Neural cell (in vitro differentiated cells): ENCODE measurements at regions not wholly inside any gene's neighbourhood (a gene's known extent, or its start where the extent isn't known, plus 50 kb on each side); places are given as distances from the start of the nearest gene placed in this dataset.

Experiments used
- H2AFZ ChIP-seq: fragments of 200-600, 300-800 bp; sonication (generic), shearing (Covaris generic); 2 replicates; pipeline ENCODE4 v1.6.0; 2014; ENCODE audit warnings: low read depth, mild to moderate bottlenecking, antibody characterized with exemption, low read length, moderate library complexity
- H3F3A ChIP-seq: fragments of 200-600 bp; shearing (Covaris generic); 2 replicates; pipeline ENCODE4 v1.6.1; 2016; ENCODE audit warnings: mild to moderate bottlenecking, moderate library complexity, mixed read lengths, antibody characterized with exemption, low read length; ENCODE audit not compliant: insufficient read depth, poor library complexity, severe bottlenecking
- H3K27ac ChIP-seq: fragments of 200-600, 300-800 bp; sonication (generic), shearing (Covaris generic); 2 replicates; pipeline ENCODE4 v1.5.1; 2014; ENCODE audit warnings: mild to moderate bottlenecking, low read length, moderate library complexity
- H3K27me3 ChIP-seq: fragments of 300-800, 200-600 bp; sonication (generic), shearing (Covaris generic); 2 replicates; pipeline ENCODE4 v1.6.0; 2014; ENCODE audit warnings: mild to moderate bottlenecking, low read depth, low read length, moderate library complexity; ENCODE audit not compliant: insufficient read depth
- H3K36me3 ChIP-seq: fragments of 300-800, 200-600 bp; sonication (generic), shearing (Covaris generic); 2 replicates; pipeline ENCODE4 v1.5.1; 2014; ENCODE audit warnings: mild to moderate bottlenecking, antibody characterized with exemption, low read length, moderate library complexity; ENCODE audit not compliant: insufficient read depth
- H3K4me2 ChIP-seq: fragments of 300-800, 200-600 bp; sonication (generic), shearing (Covaris generic); 2 replicates; pipeline ENCODE4 v1.6.0; 2014; ENCODE audit warnings: mild to moderate bottlenecking, low read length
- H3K4me3 ChIP-seq: fragments of 300-800, 200-600 bp; sonication (generic), shearing (Covaris generic); 2 replicates; pipeline ENCODE4 v1.5.1; 2014; ENCODE audit warnings: mild to moderate bottlenecking, low read length, moderate library complexity
- H3K79me2 ChIP-seq: fragments of 200-600 bp; shearing (Covaris generic); replicated peaks from 2 replicates; pipeline ENCODE4 v1.6.0; 2014; ENCODE audit warnings: mild to moderate bottlenecking, low read length, moderate library complexity; ENCODE audit not compliant: insufficient read depth
- H3K9ac ChIP-seq: fragments of 300-800, 200-600 bp; sonication (generic), shearing (Covaris generic); 2 replicates; pipeline ENCODE4 v1.6.1; 2016; ENCODE audit warnings: mild to moderate bottlenecking, low read length, mixed read lengths
- H3K9me2 ChIP-seq: fragments of 200-600 bp; shearing (Covaris generic); 2 replicates; pipeline ENCODE4 v1.6.1; 2016; ENCODE audit warnings: mild to moderate bottlenecking, low read length, mixed read lengths; ENCODE audit not compliant: insufficient read depth
- H3K9me3 ChIP-seq: fragments of 200-600, 300-800 bp; sonication (generic), shearing (Covaris generic); 2 replicates; pipeline ENCODE4 v1.6.1; 2016; ENCODE audit warnings: mild to moderate bottlenecking, mixed run types, low read length, moderate library complexity, mixed read lengths
- H4K20me1 ChIP-seq: fragments of 200-600 bp; shearing (Covaris generic); 2 replicates; pipeline ENCODE4 v1.6.1; 2016; ENCODE audit warnings: mild to moderate bottlenecking, mixed run types; ENCODE audit not compliant: insufficient read depth
- EP300 ChIP-seq: fragments of 450-650 bp; conservative IDR thresholded peaks from 2 replicates; pipeline ENCODE4 v1.6.1; 2014; ENCODE audit warnings: antibody characterized with exemption, mild to moderate bottlenecking, moderate library complexity; ENCODE audit not compliant: poor library complexity, severe bottlenecking
- POLR2AphosphoS5 ChIP-seq: IDR thresholded peaks from 2 replicates; pipeline ENCODE4 v1.6.1; 2012
- RAD21 ChIP-seq: fragments of 450-650 bp; conservative IDR thresholded peaks from 2 replicates; pipeline ENCODE4 v1.6.1; 2014; ENCODE audit warnings: antibody characterized with exemption, mild to moderate bottlenecking, moderate library complexity
- SMC3 ChIP-seq: fragments of 450-650 bp; conservative IDR thresholded peaks from 2 replicates; pipeline ENCODE4 v1.6.1; 2014; ENCODE audit warnings: antibody characterized with exemption, mild to moderate bottlenecking, moderate library complexity; ENCODE audit not compliant: poor library complexity
- TAF1 ChIP-seq: IDR thresholded peaks from 2 replicates; pipeline ENCODE4 v1.6.1; 2012; ENCODE audit warnings: low read depth
- TF ChIP-seq, protein P1 (sequence below): fragments of 450-650 bp; IDR thresholded peaks from 2 replicates; pipeline ENCODE4 v1.5.1; 2014; ENCODE audit warnings: antibody characterized with exemption, mild to moderate bottlenecking, moderate library complexity; ENCODE audit not compliant: poor library complexity, severe bottlenecking
- TF ChIP-seq, protein P2 (sequence below): IDR thresholded peaks from 2 replicates; pipeline ENCODE4 v1.6.1; 2012; ENCODE audit warnings: borderline replicate concordance

DNA sequence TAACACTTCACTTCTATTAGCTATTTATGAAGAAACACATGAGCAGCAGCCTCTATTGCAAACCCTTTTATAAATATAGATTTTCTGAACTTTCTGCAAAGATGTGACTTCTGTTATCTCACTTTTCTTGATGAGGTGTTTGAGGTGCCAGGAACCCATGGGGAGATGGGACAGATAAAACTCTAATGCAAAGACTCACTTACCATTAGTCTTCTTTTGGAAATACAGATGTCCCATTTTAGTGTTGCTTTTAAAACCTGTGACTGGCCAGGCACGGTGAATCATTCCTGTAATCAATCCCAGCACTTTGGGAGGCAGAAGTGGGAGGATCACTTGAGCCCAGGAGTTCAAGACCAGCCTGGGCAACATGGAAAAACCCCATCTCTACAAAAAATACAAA, 171.3 kb upstream of the GAS1 start:
- Histone ChIP-seq H3K9me2 (no peaks in the 10 kb centered on the region), H3K36me3 (no peaks in the 10 kb centered on the region), H4K20me1 (no peaks in the 10 kb centered on the region), H3K9me3 (no peaks in the 10 kb centered on the region), H2AFZ (no peak overlapping the region), H3K4me3 (no peak overlapping the region), H3K27me3 (no peaks in the 10 kb centered on the region), H3K9ac (no peak overlapping the region), H3K27ac (no peak overlapping the region), H3F3A (no peaks in the 10 kb centered on the region), H3K79me2 (no peaks in the 10 kb centered on the region), H3K4me2 (no peak overlapping the region)
- TF ChIP-seq POLR2AphosphoS5 = no peak
- TF ChIP-seq, protein P1, sequence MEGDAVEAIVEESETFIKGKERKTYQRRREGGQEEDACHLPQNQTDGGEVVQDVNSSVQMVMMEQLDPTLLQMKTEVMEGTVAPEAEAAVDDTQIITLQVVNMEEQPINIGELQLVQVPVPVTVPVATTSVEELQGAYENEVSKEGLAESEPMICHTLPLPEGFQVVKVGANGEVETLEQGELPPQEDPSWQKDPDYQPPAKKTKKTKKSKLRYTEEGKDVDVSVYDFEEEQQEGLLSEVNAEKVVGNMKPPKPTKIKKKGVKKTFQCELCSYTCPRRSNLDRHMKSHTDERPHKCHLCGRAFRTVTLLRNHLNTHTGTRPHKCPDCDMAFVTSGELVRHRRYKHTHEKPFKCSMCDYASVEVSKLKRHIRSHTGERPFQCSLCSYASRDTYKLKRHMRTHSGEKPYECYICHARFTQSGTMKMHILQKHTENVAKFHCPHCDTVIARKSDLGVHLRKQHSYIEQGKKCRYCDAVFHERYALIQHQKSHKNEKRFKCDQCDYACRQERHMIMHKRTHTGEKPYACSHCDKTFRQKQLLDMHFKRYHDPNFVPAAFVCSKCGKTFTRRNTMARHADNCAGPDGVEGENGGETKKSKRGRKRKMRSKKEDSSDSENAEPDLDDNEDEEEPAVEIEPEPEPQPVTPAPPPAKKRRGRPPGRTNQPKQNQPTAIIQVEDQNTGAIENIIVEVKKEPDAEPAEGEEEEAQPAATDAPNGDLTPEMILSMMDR = no peak
- TF ChIP-seq, protein P2, sequence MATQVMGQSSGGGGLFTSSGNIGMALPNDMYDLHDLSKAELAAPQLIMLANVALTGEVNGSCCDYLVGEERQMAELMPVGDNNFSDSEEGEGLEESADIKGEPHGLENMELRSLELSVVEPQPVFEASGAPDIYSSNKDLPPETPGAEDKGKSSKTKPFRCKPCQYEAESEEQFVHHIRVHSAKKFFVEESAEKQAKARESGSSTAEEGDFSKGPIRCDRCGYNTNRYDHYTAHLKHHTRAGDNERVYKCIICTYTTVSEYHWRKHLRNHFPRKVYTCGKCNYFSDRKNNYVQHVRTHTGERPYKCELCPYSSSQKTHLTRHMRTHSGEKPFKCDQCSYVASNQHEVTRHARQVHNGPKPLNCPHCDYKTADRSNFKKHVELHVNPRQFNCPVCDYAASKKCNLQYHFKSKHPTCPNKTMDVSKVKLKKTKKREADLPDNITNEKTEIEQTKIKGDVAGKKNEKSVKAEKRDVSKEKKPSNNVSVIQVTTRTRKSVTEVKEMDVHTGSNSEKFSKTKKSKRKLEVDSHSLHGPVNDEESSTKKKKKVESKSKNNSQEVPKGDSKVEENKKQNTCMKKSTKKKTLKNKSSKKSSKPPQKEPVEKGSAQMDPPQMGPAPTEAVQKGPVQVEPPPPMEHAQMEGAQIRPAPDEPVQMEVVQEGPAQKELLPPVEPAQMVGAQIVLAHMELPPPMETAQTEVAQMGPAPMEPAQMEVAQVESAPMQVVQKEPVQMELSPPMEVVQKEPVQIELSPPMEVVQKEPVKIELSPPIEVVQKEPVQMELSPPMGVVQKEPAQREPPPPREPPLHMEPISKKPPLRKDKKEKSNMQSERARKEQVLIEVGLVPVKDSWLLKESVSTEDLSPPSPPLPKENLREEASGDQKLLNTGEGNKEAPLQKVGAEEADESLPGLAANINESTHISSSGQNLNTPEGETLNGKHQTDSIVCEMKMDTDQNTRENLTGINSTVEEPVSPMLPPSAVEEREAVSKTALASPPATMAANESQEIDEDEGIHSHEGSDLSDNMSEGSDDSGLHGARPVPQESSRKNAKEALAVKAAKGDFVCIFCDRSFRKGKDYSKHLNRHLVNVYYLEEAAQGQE = no peak

DNA sequence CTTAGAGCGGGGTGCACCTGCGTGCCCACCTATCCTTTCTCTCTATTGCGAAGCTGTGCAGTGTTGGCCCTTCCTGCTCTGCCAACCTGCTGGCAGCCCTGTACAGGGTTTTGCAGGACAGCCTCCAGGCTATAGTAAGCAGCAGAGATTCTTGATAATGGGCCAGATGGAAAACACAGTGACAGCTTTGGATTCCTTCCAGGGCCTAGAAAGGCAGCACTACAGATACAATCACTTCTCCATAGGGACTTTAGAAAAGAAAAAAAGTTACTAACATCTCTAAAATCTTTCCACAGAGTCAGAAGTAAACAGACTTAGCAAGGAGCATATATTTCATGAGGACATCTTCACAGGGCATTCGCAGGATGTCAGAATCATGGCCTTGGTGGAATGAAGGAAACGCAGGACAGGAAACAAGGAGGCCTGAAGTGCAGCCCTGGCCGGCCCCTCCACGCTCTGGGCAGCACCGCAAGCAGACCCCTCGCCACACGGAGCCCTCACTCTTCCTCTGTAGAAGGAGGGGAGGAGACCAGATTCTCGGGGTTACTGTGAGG, 172.1 kb upstream of the GAS1 start:
- Histone ChIP-seq H3K27me3 (no peaks in the 10 kb centered on the region), H3K4me2 (no peak overlapping the region), H3K27ac (no peak overlapping the region), H3K9me2 (no peaks in the 10 kb centered on the region), H2AFZ (no peak overlapping the region), H3K9me3 (no peaks in the 10 kb centered on the region), H3K9ac (no peak overlapping the region), H4K20me1 (no peaks in the 10 kb centered on the region), H3K79me2 (no peaks in the 10 kb centered on the region), H3K4me3 (no peak overlapping the region), H3K36me3 (no peaks in the 10 kb centered on the region), H3F3A (no peaks in the 10 kb centered on the region)
- TF ChIP-seq TAF1 = no peak
- TF ChIP-seq EP300 = no peak
- TF ChIP-seq, protein P1 = no peak
- TF ChIP-seq SMC3 = no peak
- TF ChIP-seq RAD21 = no peak
